Testis (tissue), 2 donors: ENCODE measurements at regions not wholly inside any gene's neighbourhood (a gene's known extent, or its start where the extent isn't known, plus 50 kb on each side); places are given as distances from the start of the nearest gene placed in this dataset.

Source experiments
- DNase-seq: peaks from one replicate; pipeline ENCODE4 v3.0.0-alpha.2; 2019
- H3K27ac ChIP-seq, 2 donors: fragments of 200-600 bp; sonication (generic); one replicate each; pipeline ENCODE4 v1.5.1; 2019
- H3K27me3 ChIP-seq: fragments of 200-600 bp; sonication (generic); one replicate; pipeline ENCODE4 v1.5.1; 2019
- H3K36me3 ChIP-seq: fragments of 200-600 bp; sonication (generic); one replicate; pipeline ENCODE4 v1.5.1; 2017; ENCODE audit warnings: low read depth; ENCODE audit errors: missing control alignments
- H3K4me1 ChIP-seq: fragments of 200-600 bp; sonication (generic); one replicate; pipeline ENCODE4 v1.5.1; 2019
- H3K4me3 ChIP-seq, 2 donors: fragments of 200-600 bp; sonication (generic); one replicate each; pipeline ENCODE4 v1.5.1; 2017 to 2019
- H3K9me3 ChIP-seq: fragments of 200-600 bp; sonication (generic); one replicate; pipeline ENCODE4 v1.5.1; 2017
- POLR2A ChIP-seq: fragments of 450-650 bp; IDR thresholded peaks from one replicate; pipeline ENCODE4 v1.6.1; 2017; ENCODE audit warnings: antibody characterized with exemption, mild to moderate bottlenecking, moderate library complexity
- WGBS, 2 donors: methylation state at CpG; one replicate each; pipeline ENCODE4 v1.1.5; 2018; 5-methylcytosine and 5-hydroxymethylcytosine counted together
- intact Hi-C: fragments of 100-400 bp; cut with DNase I; formaldehyde crosslinking; loops from one replicate; pipeline ENCODE4 v1.15.1; 2023; ENCODE audit warnings: low total_unique reads
- TF ChIP-seq, protein P1 (sequence below), 3 experiments: fragments of 450-650 bp in 2 of 3; fragments of 200-600 bp in 1 of 3; sonication (generic) in 1 of 3; IDR thresholded peaks; one replicate each; pipeline ENCODE4 v1.5.1; 2016 to 2019; ENCODE audit warnings: antibody characterized with exemption in 3 of 3, mild to moderate bottlenecking in 2 of 3, moderate library complexity in 1 of 3

- Histone ChIP-seq H3K9me3 (no peaks in the 10 kb centered on the region), H3K4me1 (no peaks in the 10 kb centered on the region), H3K4me3 (no peak overlapping the region), H3K27me3 (no peaks in the 10 kb centered on the region), H3K36me3 (no peaks in the 10 kb centered on the region), H3K27ac (no peak overlapping the region)
- intact Hi-C loops = no loop called here
- no peak for TF ChIP-seq POLR2A
- TF ChIP-seq, protein P1, sequence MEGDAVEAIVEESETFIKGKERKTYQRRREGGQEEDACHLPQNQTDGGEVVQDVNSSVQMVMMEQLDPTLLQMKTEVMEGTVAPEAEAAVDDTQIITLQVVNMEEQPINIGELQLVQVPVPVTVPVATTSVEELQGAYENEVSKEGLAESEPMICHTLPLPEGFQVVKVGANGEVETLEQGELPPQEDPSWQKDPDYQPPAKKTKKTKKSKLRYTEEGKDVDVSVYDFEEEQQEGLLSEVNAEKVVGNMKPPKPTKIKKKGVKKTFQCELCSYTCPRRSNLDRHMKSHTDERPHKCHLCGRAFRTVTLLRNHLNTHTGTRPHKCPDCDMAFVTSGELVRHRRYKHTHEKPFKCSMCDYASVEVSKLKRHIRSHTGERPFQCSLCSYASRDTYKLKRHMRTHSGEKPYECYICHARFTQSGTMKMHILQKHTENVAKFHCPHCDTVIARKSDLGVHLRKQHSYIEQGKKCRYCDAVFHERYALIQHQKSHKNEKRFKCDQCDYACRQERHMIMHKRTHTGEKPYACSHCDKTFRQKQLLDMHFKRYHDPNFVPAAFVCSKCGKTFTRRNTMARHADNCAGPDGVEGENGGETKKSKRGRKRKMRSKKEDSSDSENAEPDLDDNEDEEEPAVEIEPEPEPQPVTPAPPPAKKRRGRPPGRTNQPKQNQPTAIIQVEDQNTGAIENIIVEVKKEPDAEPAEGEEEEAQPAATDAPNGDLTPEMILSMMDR (IDR thresholded peaks at IDR 0.05) = no peak
- DNase-seq = no peak
- 83 to 90% methylated on average over 1 of the region's 1 CpG for WGBS, 2 donors
Measured at GRCh38 chr5:155783246-155783645, 543.7 kb upstream of the SGCD start.

DNA sequence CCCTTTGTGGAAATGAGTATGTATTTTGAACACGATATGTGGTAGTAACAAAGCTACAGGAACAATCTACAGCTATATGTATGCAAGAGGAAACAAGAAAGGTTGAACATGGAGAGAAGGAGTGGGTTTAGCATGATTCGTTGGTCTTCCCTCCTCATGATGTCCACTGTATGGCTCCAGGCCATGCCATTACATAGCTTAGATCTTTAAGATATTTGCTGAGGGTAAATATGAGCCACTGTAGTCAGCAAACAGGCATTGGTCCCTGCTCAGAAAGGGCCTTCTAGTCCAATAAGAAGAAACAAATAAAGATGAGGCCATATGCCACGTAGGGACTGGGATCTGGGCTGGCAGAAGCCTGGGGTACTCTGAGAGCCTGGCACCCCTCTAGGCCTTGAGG, 543.2 kb upstream of the SGCD start:
- Histone ChIP-seq H3K27ac (no peak overlapping the region), H3K9me3 (no peaks in the 10 kb centered on the region), H3K27me3 (no peaks in the 10 kb centered on the region), H3K36me3 (no peaks in the 10 kb centered on the region), H3K4me1 (no peaks in the 10 kb centered on the region), H3K4me3 (no peak overlapping the region)
- no peak for DNase-seq
- 89% methylated on average over 3 of the region's 3 CpGs for WGBS, 2 donors
- intact Hi-C loops = no loop called here
- no peak for TF ChIP-seq POLR2A
- TF ChIP-seq, protein P1 (IDR thresholded peaks at IDR 0.05) = no peak

DNA sequence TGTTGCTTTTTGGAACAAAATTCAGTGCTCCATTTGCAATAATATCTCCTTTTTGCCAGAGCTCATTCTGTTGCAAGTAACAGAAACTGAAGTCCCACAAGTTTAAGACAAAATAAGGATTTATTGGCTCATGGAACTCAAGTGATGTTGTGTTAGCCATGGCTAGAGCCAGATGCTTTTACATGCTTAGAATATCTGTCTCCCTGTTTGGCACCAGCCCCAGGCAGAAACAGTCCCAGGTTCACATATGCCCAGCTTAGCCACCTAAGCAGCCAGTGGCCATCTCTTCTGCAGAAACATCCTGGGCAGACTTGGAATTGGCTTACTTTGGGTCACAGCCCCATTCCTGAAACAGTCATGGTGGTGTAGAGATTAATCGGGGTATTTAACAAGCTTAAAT, 540.9 kb upstream of the SGCD start:
- H3K4me1 ChIP-seq = no peaks in the 10 kb centered on the region
- intact Hi-C loops = no loop called here

DNA sequence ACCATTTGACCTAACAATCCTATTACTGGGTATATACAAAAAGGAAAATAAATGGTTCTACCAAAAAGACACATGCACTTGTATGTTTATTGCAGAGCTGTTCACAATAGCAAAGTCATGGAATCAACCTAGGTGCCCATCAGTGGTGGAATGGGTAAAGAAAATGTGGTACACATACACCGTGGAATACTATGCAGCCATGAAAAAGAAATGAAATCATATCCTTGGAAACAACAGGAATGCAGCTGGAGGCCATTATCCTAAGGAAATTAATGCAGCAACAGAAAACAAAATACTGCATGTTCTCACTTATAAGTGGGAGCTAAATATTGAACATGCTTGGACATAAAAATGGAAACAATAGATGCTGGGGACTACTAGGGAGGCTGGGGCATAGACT, 534.1 kb upstream of the SGCD start:
- H3K4me1 ChIP-seq = no peaks in the 10 kb centered on the region
- intact Hi-C loops = no loop called here
- H3K9me3 ChIP-seq = no peaks in the 10 kb centered on the region
- whole genome bisulfite sequencing, 2 donors = 78 to 82% methylated on average over 1 of the region's 1 CpG
- H3K27ac ChIP-seq = no peak overlapping the region
- no peak for DNase-seq
- H3K36me3 ChIP-seq = no peaks in the 10 kb centered on the region
- no peak for TF ChIP-seq POLR2A
- TF ChIP-seq, protein P1 (IDR thresholded peaks at IDR 0.05) = no peak
- H3K4me3 ChIP-seq = no peak overlapping the region
- no peaks in the 10 kb centered on the region for H3K27me3 ChIP-seq

More for the DNA sequence above, 540.9 kb upstream of the SGCD start:
- no peaks in the 10 kb centered on the region for H3K36me3 ChIP-seq
- H3K4me3 ChIP-seq = no peak overlapping the region
- H3K27ac ChIP-seq = no peak overlapping the region
- H3K27me3 ChIP-seq = no peaks in the 10 kb centered on the region
- no peaks in the 10 kb centered on the region for H3K9me3 ChIP-seq
- TF ChIP-seq, protein P1 (IDR thresholded peaks at IDR 0.05) = no peak
- TF ChIP-seq POLR2A = no peak
- WGBS, 2 donors = 83 to 89% methylated on average over 1 of the region's 1 CpG
- DNase-seq = no peak

DNA sequence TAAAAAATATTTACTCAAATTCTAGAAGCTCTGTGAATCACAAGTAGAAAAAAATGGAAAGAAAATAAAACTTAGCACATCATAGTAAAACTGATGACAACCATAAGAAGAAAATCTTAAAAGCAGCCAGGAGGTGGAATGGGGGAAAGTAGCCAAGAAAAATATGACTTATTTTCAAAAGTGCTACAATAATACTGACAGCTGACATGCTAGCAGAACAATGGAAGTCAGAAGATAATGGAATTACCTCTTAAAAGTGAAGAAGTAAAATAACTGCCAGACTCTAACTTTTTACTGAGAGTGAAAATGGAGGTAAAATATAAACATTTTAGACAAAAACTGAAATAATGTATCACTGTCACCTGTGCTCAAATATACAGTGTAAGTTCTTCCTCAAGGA, 532.2 kb upstream of the SGCD start:
- no peak for DNase-seq
- Histone ChIP-seq H3K27ac (no peak overlapping the region), H3K4me1 (no peaks in the 10 kb centered on the region), H3K36me3 (no peaks in the 10 kb centered on the region), H3K27me3 (no peaks in the 10 kb centered on the region), H3K9me3 (no peaks in the 10 kb centered on the region), H3K4me3 (no peak overlapping the region)
- TF ChIP-seq, protein P1 (IDR thresholded peaks at IDR 0.05) = no peak
- no peak for TF ChIP-seq POLR2A
- intact Hi-C loops = no loop called here
